ENCODE measurements at regions not wholly inside any gene's neighbourhood (a gene's known extent, or its start where the extent isn't known, plus 50 kb on each side); places are given as distances from the start of the nearest gene placed in this dataset.

- no peak for TF ChIP-seq CTCF (conservative IDR thresholded peaks at IDR 0.05; ENCODE audit: low read length)
- TF ChIP-seq EZH2phosphoT487 (IDR thresholded peaks at IDR 0.05; ENCODE audit: borderline replicate concordance): no peak
These were observed 396.6 kb upstream of the NBEA start for GRCh38 chr13:34545461-34545860.
